ENCODE measurements at regions not wholly inside any gene's neighbourhood (a gene's known extent, or its start where the extent isn't known, plus 50 kb on each side); places are given as distances from the start of the nearest gene placed in this dataset.

DNA sequence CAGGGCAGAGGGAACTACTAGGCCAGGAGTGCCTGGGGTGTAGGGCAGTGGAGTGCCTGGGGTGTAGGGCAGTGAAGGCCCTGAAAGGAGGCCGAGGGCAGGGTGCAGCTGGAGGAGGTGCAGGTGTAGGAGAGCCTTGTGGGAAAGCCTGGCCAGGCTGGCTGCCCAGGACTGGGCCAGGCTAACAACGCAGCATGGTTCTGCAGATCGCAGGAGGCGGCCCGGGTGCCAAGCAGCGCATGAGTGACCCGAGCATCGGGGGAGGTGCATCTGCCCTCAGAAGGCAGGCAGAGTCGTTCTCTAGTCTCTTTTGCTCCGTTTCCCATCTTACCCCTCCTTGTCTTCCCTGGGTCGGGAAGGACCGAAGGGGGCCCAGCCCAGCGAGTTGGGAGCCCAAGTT, 151.5 kb upstream of the PHACTR3 start (continued):
- TF ChIP-seq USF2 (IDR thresholded peaks at IDR 0.05; ENCODE audit: low read length), result no peak
- TF ChIP-seq POLR2A (IDR thresholded peaks at IDR 0.05; ENCODE audit: control extremely low read depth in 1 of 2, low read depth in 2 of 2, low read length in 2 of 2), result no peak
- TF ChIP-seq CREB1 (IDR thresholded peaks at IDR 0.05), result no peak
- TF ChIP-seq ZNF274 (IDR thresholded peaks at IDR 0.05; ENCODE audit: borderline replicate concordance, extremely low read depth, low read length), result no peak
